HG02763 (cell line): ENCODE measurements at regions not wholly inside any gene's neighbourhood (a gene's known extent, or its start where the extent isn't known, plus 50 kb on each side); places are given as distances from the start of the nearest gene placed in this dataset.
"Not testable (repeated sequence)": the region's sequence is repeated elsewhere in the genome, so short reads cannot be mapped to it uniquely, and the experiment has no call there.

ENCODE experiments used
- ATAC-seq: cut with Tn5 transposase; IDR thresholded peaks from one replicate; pipeline ENCODE4 v1.9.1; 2021; ENCODE audit warnings: mild to moderate bottlenecking, moderate library complexity; ENCODE audit not compliant: unreplicated experiment

DNA sequence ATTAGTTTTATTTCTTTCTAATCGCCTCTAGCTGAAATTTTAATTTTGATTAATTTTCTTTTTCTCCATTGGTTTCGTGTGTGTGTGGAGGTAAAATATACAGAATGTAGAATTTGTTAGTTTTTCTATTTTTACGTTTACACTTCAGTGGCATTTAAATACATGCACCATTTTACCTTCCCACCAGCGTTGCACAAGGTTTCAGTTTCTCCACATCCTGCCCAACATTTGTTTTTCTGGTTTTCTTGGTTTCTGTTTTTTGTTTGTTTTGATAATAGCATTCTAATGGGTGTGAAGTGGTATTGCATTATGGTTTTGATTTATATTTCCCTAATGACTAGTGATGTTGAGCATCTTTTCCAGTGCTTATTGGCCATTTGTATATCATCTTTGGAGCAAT is 871.4 kb upstream of the DEFB115 start:
- not testable (repeated sequence) for ATAC-seq

DNA sequence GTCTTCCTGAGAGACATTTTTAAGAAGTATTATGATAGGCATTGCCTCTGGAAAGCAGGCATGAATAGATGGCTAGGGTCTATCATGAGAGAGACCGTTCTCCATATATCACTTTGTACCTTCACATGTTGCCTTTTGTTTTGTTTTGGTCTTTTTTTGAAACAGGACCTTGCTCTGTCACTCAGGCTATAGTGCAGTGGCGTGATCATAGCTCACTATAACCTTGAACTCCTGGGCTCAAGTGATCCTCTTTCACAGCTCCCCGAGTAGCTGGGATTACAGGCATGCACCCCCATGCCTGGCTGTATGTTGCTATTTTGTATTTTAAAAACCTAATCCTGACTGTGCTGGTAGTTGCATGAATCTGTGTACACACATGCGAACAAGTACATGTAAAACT is 869.6 kb upstream of the DEFB115 start:
- not testable (repeated sequence) for ATAC-seq

DNA sequence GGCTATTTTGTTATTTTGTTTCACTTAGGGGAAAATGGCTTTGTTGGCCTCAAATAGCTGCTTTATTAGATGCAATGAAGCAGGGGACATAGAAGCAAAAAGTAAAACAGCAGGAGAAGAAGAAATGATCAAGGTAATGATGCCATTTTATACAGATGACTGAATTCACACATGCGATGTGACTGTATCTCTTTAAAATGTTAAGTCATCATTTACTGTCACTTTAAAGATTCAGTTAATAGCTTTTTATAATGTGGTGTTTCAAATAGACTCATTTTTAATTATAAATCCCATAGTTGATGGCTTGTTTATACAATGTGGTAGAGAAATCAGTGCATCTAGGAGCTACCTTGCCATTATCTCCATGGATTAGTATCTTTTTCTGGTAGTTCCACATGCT is 863.9 kb upstream of the DEFB115 start:
- ATAC-seq = not testable (repeated sequence)

DNA sequence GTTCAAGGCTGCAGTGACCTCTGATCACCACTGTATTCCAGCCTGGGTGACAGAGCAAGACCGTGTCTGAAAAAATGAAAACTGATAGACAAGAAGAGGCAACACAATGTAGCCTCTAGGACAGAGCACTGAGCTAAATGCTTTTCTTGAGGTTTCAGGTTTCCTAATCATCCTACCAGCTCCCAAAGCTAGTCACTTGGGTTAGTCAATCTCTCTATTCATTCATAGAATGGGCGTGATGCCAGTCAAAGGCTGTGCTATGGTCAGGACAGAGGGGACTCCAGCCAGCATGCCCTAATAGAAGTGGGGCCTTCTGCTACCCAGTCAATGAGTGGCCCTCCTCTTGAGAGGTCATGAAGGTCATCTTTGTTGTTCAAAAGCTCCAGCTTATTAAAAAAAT is 860.4 kb upstream of the DEFB115 start:
- not testable (repeated sequence) for ATAC-seq

DNA sequence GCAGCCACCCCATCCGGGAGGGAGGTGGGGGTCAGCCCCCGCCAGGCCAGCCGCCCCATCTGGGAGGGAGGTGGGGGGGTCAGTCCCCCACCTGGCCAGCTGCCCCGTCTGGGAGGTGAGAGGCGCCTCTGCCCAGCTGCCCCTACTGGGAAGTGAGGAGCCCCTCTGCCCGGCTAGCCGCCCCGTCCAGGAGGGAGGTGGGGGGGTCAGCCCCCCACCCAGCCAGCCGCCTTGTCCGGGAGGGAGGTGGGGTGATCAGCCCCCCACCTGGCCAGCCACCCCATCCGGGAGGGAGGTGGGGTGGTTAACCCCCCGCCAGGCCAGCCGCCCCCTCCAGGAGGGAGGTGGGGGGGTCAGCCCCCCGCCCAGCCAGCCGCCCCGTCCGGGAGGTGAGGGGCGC is 852.4 kb upstream of the DEFB115 start:
- ATAC-seq = not testable (repeated sequence)

DNA sequence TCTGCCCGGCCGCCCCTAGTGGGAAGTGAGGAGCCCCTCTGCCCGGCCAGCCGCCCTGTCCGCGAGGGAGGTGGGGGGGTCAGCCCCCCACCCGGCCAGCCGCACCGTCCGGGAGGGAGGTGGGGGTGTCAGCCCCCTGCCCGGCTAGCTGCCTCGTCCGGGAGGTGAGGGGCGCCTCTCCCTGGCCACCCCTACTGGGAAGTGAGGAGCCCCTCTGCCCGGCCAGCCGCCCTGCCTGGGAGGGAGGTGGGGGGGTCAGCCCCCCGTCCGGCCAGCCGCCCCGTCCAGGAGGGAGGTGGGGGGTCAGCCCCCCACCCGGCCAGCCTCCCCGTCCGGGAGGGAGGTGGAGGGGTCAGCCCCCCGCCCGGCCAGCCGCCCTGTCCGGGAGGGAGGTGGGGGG is 851.9 kb upstream of the DEFB115 start:
- ATAC-seq = not testable (repeated sequence)

DNA sequence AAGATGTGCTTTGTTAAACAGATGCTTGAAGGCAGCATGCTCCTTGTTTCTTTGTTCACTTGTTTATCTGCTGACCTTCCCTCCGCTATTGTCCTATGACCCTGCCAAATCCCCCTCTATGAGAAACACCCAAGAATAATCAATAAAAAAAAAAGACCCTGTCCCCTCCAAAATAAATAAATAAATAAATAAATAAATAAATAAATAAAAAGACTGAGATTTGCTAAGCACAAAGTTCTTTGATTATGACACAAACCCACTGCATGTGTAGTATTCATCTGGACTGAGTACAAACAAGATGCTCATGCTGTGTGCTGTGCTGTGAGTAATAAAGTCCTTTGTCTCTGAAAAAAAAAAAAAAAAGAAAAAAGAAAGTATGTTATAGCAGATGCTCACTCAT is 851.1 kb upstream of the DEFB115 start:
- not testable (repeated sequence) for ATAC-seq

DNA sequence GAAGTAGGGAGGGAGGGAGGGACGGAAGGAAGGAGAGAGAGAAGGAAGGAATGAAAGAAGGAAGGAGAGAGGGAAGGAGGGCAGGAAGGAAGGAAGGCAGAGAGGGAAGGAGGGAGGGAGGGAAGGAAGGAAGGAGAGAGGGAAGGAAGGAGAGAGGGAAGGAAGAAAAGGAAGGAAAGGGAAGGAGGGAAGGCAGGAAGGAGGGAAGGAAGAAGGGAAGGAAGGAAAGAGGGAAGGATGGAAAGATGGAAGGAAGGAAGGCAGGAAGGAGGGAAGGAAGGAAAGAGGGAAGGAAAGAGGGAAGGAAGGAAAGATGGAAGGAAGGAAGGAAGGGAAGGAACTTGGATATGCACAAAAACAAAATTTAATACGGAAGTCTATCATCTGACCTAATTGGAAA is 844.5 kb upstream of the DEFB115 start:
- no peak for ATAC-seq

DNA sequence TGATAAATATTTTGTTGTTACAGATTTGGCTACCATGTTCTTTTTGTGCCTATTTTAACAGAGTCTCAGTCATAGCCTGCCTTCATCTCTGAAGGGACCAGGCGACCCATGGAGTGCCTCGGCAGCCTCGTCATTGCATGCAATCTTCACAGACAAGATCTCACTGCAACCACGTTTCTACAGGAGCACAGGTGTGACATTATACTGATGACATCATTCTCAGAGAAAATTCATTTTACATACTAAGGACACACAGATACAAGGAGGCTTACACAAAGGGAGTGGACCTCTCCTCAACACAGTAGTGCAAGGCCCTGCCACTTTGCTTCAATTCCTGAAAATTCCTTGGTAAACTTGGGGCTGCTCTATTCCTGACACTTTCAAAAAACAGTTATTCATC is 840.1 kb upstream of the DEFB115 start:
- ATAC-seq = not testable (repeated sequence)

DNA sequence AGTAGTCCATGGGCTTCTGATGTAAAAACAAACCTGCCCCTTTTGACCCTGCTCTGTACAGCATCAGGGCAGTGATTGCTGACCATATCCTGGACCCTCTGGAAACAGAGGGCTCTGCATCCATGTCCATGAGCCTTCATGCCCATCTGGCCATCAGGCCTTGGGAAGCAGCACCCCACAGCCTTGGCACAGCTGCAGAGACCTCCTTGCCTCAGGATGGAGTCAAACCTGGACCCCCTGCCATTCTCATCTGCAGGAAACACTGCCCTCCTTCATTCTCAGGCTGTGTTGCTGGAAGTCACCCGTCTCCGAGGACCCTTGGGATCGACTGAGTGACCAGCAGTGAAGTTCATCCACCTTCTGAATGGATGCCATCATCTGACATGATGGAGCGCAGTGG is 839.1 kb upstream of the DEFB115 start:
- not testable (repeated sequence) for ATAC-seq

DNA sequence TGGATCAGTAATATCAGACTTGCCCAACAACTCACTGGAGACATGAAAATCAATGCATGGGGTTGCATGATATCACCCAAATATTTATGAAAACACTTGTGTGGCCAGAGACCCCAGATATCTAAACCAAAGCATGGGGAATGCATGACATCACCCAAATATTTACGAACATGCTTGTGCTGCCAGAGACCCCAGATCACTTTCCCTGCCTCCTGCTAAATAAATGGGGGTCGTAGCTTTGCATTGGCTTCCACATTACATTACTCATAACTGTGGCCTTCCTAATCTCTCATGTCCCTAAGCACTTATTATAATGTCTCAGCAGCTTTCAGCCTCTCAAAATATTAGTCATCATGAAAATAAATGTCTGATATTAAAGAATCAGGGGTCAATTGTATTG is 838.0 kb upstream of the DEFB115 start:
- ATAC-seq = no peak

DNA sequence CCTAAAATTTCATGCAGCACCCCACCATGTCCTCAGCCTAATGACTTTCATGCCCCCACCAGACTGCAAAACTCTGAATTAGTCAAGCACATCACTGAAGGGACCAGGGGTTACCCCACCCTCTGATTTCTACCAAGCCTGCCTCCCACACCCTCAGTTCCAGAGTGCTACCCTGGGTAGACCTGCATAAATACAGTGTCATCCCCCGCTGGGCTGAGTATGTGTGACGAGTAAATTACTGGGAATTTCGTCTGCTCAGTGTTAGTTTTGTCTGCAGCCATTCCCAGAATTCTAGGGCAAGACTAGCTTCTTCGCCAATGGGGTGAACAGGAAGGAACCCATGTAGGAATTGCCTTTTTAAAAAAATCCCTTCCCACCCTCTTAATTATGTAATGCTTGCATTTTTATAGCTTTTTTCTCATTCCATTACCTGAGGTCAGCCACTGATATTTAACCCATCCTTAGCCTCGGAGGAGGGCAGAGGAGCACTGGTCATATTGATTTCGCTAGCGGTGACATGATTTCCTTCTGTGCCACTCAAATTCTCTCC is 837.5 kb upstream of the DEFB115 start:
- not testable (repeated sequence) for ATAC-seq
